ENCODE measurements at regions not wholly inside any gene's neighbourhood (a gene's known extent, or its start where the extent isn't known, plus 50 kb on each side); places are given as distances from the start of the nearest gene placed in this dataset.

- Histone ChIP-seq H3K79me2 (ENCODE audit: insufficient read depth, low read length) (no peaks in the 10 kb centered on the region), H3K4me1 (ENCODE audit: insufficient read depth, low read length, severe bottlenecking) (no peaks in the 10 kb centered on the region), H3K4me3 (ENCODE audit: low read depth, low read length, poor library complexity, severe bottlenecking) (no peak overlapping the region)
Observed at GRCh38 chr4:124526769-124527168, 185.8 kb downstream of the ANKRD50 start.

GRCh38 chr4:124527364-124527763 is 185.2 kb downstream of the ANKRD50 start:
- Histone ChIP-seq H3K4me2 (ENCODE audit: low read length) (no peak overlapping the region), H4K20me1 (ENCODE audit: insufficient read depth, low read length) (no peaks in the 10 kb centered on the region), H3K36me3 (ENCODE audit: insufficient read depth, low read length) (no peaks in the 10 kb centered on the region), H3K9ac (ENCODE audit: low read length) (no peak overlapping the region), H3K27ac (ENCODE audit: low read depth, low read length, poor library complexity, severe bottlenecking) (no peak overlapping the region), H3K4me3 (ENCODE audit: low read depth, low read length, poor library complexity, severe bottlenecking) (no peak overlapping the region), H3K79me2 (ENCODE audit: insufficient read depth, low read length) (no peaks in the 10 kb centered on the region), H2AFZ (ENCODE audit: low read length) (no peak overlapping the region), H3F3A (ENCODE audit: insufficient read depth, low read length) (no peaks in the 10 kb centered on the region), H3K27me3 (ENCODE audit: insufficient read depth, low read length) (no peaks in the 10 kb centered on the region), H3K9me2 (ENCODE audit: low read depth, low read length) (no peaks in the 10 kb centered on the region), H3K4me1 (ENCODE audit: insufficient read depth, low read length, severe bottlenecking) (no peaks in the 10 kb centered on the region), H3K9me3 (ENCODE audit: low read length) (no peaks in the 10 kb centered on the region)
- TF ChIP-seq CTCF (IDR thresholded peaks at IDR 0.05; ENCODE audit: low read length) (no peak), EZH2 (IDR thresholded peaks at IDR 0.05; ENCODE audit: borderline replicate concordance, low read length) (no peak)

More at GRCh38 chr4:124526769-124527168, 185.8 kb downstream of the ANKRD50 start:
- H3K4me2 ChIP-seq (ENCODE audit: low read length), result no peak overlapping the region
- no peaks in the 10 kb centered on the region for H3K9me2 ChIP-seq (ENCODE audit: low read depth, low read length)
- H3K9ac ChIP-seq (ENCODE audit: low read length), result no peak overlapping the region
- H2AFZ ChIP-seq (ENCODE audit: low read length), result no peak overlapping the region
- H3K27me3 ChIP-seq (ENCODE audit: insufficient read depth, low read length), result no peaks in the 10 kb centered on the region
- H3K36me3 ChIP-seq (ENCODE audit: insufficient read depth, low read length), result no peaks in the 10 kb centered on the region
- no peak overlapping the region for H3K27ac ChIP-seq (ENCODE audit: low read depth, low read length, poor library complexity, severe bottlenecking)
- no peaks in the 10 kb centered on the region for H4K20me1 ChIP-seq (ENCODE audit: insufficient read depth, low read length)
- H3F3A ChIP-seq (ENCODE audit: insufficient read depth, low read length), result no peaks in the 10 kb centered on the region
- TF ChIP-seq EZH2 (IDR thresholded peaks at IDR 0.05; ENCODE audit: borderline replicate concordance, low read length) (no peak), CTCF (IDR thresholded peaks at IDR 0.05; ENCODE audit: low read length) (no peak)
- no peaks in the 10 kb centered on the region for H3K9me3 ChIP-seq (ENCODE audit: low read length)

GRCh38 chr4:124529131-124529530 is 183.4 kb downstream of the ANKRD50 start:
- Histone ChIP-seq H3K27ac (ENCODE audit: low read depth, low read length, poor library complexity, severe bottlenecking) (no peak overlapping the region), H3K9me2 (ENCODE audit: low read depth, low read length) (no peaks in the 10 kb centered on the region), H3K9me3 (ENCODE audit: low read length) (no peaks in the 10 kb centered on the region), H3K9ac (ENCODE audit: low read length) (no peak overlapping the region), H3K27me3 (ENCODE audit: insufficient read depth, low read length) (no peaks in the 10 kb centered on the region), H3K79me2 (ENCODE audit: insufficient read depth, low read length) (no peaks in the 10 kb centered on the region), H3K36me3 (ENCODE audit: insufficient read depth, low read length) (no peaks in the 10 kb centered on the region), H3K4me1 (ENCODE audit: insufficient read depth, low read length, severe bottlenecking) (no peaks in the 10 kb centered on the region), H2AFZ (ENCODE audit: low read length) (no peak overlapping the region), H3F3A (ENCODE audit: insufficient read depth, low read length) (no peaks in the 10 kb centered on the region), H4K20me1 (ENCODE audit: insufficient read depth, low read length) (no peaks in the 10 kb centered on the region), H3K4me3 (ENCODE audit: low read depth, low read length, poor library complexity, severe bottlenecking) (no peak overlapping the region), H3K4me2 (ENCODE audit: low read length) (no peak overlapping the region)
- TF ChIP-seq CTCF (IDR thresholded peaks at IDR 0.05; ENCODE audit: low read length) (no peak), EZH2 (IDR thresholded peaks at IDR 0.05; ENCODE audit: borderline replicate concordance, low read length) (no peak)
